NT2/D1 (cell line): ENCODE measurements at regions not wholly inside any gene's neighbourhood (a gene's known extent, or its start where the extent isn't known, plus 50 kb on each side); places are given as distances from the start of the nearest gene placed in this dataset.

Experiments used
- YY1 ChIP-seq: IDR thresholded peaks from 2 replicates; pipeline ENCODE4 v1.6.1; 2011; ENCODE audit not compliant: insufficient read length, insufficient read depth
- ZNF274 ChIP-seq: IDR thresholded peaks from 2 replicates; pipeline ENCODE4 v1.6.1; 2011; ENCODE audit warnings: mild to moderate bottlenecking, low read depth, low read length

- TF ChIP-seq YY1 (no peak), ZNF274 (no peak)
These were observed 74.0 kb upstream of the CCNG1 start for GRCh38 chr5:163363389-163363788.
